NCI-H187 (cell line): ENCODE measurements at regions not wholly inside any gene's neighbourhood (a gene's known extent, or its start where the extent isn't known, plus 50 kb on each side); places are given as distances from the start of the nearest gene placed in this dataset.

Experiments used
- DNase-seq, 2 experiments: peaks; one replicate each; lab custom pipeline; 2025; lab: John Stamatoyannopoulos, UW

DNA sequence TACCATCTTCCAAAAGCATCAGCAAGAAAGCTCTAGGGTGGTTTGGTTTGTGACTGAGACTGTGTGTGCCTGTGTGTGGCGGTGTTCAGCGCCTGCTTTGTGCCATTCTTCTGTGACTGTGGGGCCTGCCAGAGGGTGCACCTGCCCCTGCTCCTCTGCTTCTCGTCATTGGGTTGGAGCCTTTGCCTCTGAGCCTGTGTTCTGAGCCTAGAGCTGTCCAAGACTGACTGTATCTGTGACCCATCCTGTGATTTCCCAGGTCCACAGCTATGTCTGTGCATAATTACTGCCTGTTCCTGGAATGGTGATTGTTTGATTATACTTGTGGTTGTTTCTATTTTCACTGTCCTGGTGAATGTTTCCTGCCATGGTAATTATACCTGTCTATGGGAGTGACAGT, 57.1 kb upstream of the KLHL29 start:
- DNase-seq, result no peak

DNA sequence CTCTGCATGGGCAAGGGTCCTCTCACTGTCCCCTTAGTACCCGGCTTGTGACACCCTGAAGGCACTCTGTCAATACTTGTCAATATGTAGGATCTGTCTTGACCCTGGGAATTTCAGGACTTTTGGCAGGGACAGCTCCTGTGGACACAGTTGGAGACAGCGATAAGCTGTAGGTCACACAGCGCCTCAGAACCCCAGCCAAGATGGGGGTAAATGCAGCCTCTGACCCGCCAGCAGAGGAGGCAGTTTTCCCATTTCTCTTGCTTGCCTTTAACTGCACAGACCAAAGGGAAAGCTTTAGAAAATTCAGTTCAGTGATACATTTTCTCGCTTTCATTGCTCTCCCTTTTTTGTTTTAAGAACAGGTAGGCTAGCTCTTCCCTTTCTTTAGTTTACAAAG, 54.8 kb upstream of the KLHL29 start:
- DNase-seq, result no peak
